ENCODE measurements at regions not wholly inside any gene's neighbourhood (a gene's known extent, or its start where the extent isn't known, plus 50 kb on each side); places are given as distances from the start of the nearest gene placed in this dataset.

GRCh38 chr6:1200081-1200408 lies 111.9 kb upstream of the FOXQ1 start:
- Histone ChIP-seq H3K9me3 (ENCODE audit: control insufficient read depth, low read length) (no peaks in the 10 kb centered on the region), H3K36me3 (ENCODE audit: control insufficient read depth in 1 of 2, insufficient read depth in 2 of 2, low read length in 1 of 2) (no peaks in the 10 kb centered on the region), H3K27ac (ENCODE audit: low read depth in 1 of 2, low read length in 2 of 2) (no peak overlapping the region), H3K4me1 (ENCODE audit: control insufficient read depth in 1 of 2, insufficient read depth in 2 of 2, low read length in 2 of 2) (no peaks in the 10 kb centered on the region), H3K27me3 (ENCODE audit: control insufficient read depth in 1 of 2, insufficient read depth in 2 of 2, low read length in 1 of 2) (no peaks in the 10 kb centered on the region), H3K4me3 (ENCODE audit: low read length in 2 of 2) (no peak overlapping the region)
- DNase-seq (no peak), ATAC-seq (ENCODE audit: low FRiP score) (no peak)
- 83 to 89% methylated on average over 2 of the region's 2 CpGs for WGBS, 2 donors
- intact Hi-C loops (cut with DNase I) = no loop called here

- no peak for ATAC-seq (ENCODE audit: low FRiP score)
- intact Hi-C loops (cut with DNase I) = no loop called here
- Histone ChIP-seq H3K36me3 (ENCODE audit: control insufficient read depth in 1 of 2, insufficient read depth in 2 of 2, low read length in 1 of 2) (no peaks in the 10 kb centered on the region), H3K27ac (ENCODE audit: low read depth in 1 of 2, low read length in 2 of 2) (no peak overlapping the region), H3K4me3 (ENCODE audit: low read length in 2 of 2) (no peak overlapping the region), H3K9me3 (ENCODE audit: control insufficient read depth, low read length) (peaks cover 2% of the 10 kb centered on the region), H3K4me1 (ENCODE audit: control insufficient read depth in 1 of 2, insufficient read depth in 2 of 2, low read length in 2 of 2) (no peaks in the 10 kb centered on the region), H3K27me3 (ENCODE audit: control insufficient read depth in 1 of 2, insufficient read depth in 2 of 2, low read length in 1 of 2) (no peaks in the 10 kb centered on the region)
- 71 to 77% methylated on average over 3 of the region's 3 CpGs for WGBS, 2 donors
- DNase-seq = no peak
These were observed 114.6 kb upstream of the FOXQ1 start for GRCh38 chr6:1197309-1197708.

- Histone ChIP-seq H3K27me3 (ENCODE audit: control insufficient read depth in 1 of 2, insufficient read depth in 2 of 2, low read length in 1 of 2) (no peaks in the 10 kb centered on the region), H3K36me3 (ENCODE audit: control insufficient read depth in 1 of 2, insufficient read depth in 2 of 2, low read length in 1 of 2) (no peaks in the 10 kb centered on the region), H3K9me3 (ENCODE audit: control insufficient read depth, low read length) (peaks cover 4% of the 10 kb centered on the region), H3K4me1 (ENCODE audit: control insufficient read depth in 1 of 2, insufficient read depth in 2 of 2, low read length in 2 of 2) (no peaks in the 10 kb centered on the region), H3K4me3 (ENCODE audit: low read length in 2 of 2) (no peak overlapping the region), H3K27ac (ENCODE audit: low read depth in 1 of 2, low read length in 2 of 2) (no peak overlapping the region)
- intact Hi-C loops (cut with DNase I) = no loop called here
- DNase-seq (no peak), ATAC-seq (ENCODE audit: low FRiP score) (no peak)
- 88 to 91% methylated on average over 11 of the region's 11 CpGs for WGBS, 2 donors
These were observed 120.7 kb upstream of the FOXQ1 start for GRCh38 chr6:1191141-1191630.

- H3K9me3 ChIP-seq (ENCODE audit: control insufficient read depth, low read length) = peaks cover 4% of the 10 kb centered on the region
- no peak overlapping the region for H3K27ac ChIP-seq (ENCODE audit: low read depth in 1 of 2, low read length in 2 of 2)
- ATAC-seq (ENCODE audit: low FRiP score) (no peak), DNase-seq (no peak)
- 6 to 14% methylated on average over 5 of the region's 5 CpGs for WGBS, 2 donors
- H3K36me3 ChIP-seq (ENCODE audit: control insufficient read depth in 1 of 2, insufficient read depth in 2 of 2, low read length in 1 of 2) = no peaks in the 10 kb centered on the region
- peaks cover 0 to 3% of the 10 kb centered on the region in 2 donors for H3K27me3 ChIP-seq (ENCODE audit: control insufficient read depth in 1 of 2, insufficient read depth in 2 of 2, low read length in 1 of 2)
- no peak overlapping the region for H3K4me3 ChIP-seq (ENCODE audit: low read length in 2 of 2)
- no peaks in the 10 kb centered on the region for H3K4me1 ChIP-seq (ENCODE audit: control insufficient read depth in 1 of 2, insufficient read depth in 2 of 2, low read length in 2 of 2)
- intact Hi-C loops (cut with DNase I) = no loop called here
These were observed 121.5 kb upstream of the FOXQ1 start for GRCh38 chr6:1190366-1190765.

- peaks cover 4% of the 10 kb centered on the region for H3K9me3 ChIP-seq (ENCODE audit: control insufficient read depth, low read length)
- H3K27ac ChIP-seq (ENCODE audit: low read depth in 1 of 2, low read length in 2 of 2) = no peak overlapping the region
- DNase-seq (no peak), ATAC-seq (ENCODE audit: low FRiP score) (no peak)
- H3K4me3 ChIP-seq (ENCODE audit: low read length in 2 of 2) = no peak overlapping the region
- peaks cover 0 to 3% of the 10 kb centered on the region in 2 donors for H3K27me3 ChIP-seq (ENCODE audit: control insufficient read depth in 1 of 2, insufficient read depth in 2 of 2, low read length in 1 of 2)
- H3K4me1 ChIP-seq (ENCODE audit: control insufficient read depth in 1 of 2, insufficient read depth in 2 of 2, low read length in 2 of 2) = no peaks in the 10 kb centered on the region
- H3K36me3 ChIP-seq (ENCODE audit: control insufficient read depth in 1 of 2, insufficient read depth in 2 of 2, low read length in 1 of 2) = no peaks in the 10 kb centered on the region
- 84 to 85% methylated on average over 3 of the region's 3 CpGs for WGBS, 2 donors
- intact Hi-C loops (cut with DNase I) = no loop called here
These were observed 123.7 kb upstream of the FOXQ1 start for GRCh38 chr6:1188199-1188598.

GRCh38 chr6:1187293-1188131 lies 124.4 kb upstream of the FOXQ1 start:
- H3K27me3 ChIP-seq (ENCODE audit: control insufficient read depth in 1 of 2, insufficient read depth in 2 of 2, low read length in 1 of 2) = peaks cover 0 to 3% of the 10 kb centered on the region in 2 donors
- ATAC-seq (ENCODE audit: low FRiP score) = no peak
- no peak for DNase-seq
- intact Hi-C loops (cut with DNase I) = no loop called here
- H3K27ac ChIP-seq (ENCODE audit: low read depth in 1 of 2, low read length in 2 of 2) = no peak overlapping the region
- H3K36me3 ChIP-seq (ENCODE audit: control insufficient read depth in 1 of 2, insufficient read depth in 2 of 2, low read length in 1 of 2) = no peaks in the 10 kb centered on the region
- no peak overlapping the region for H3K4me3 ChIP-seq (ENCODE audit: low read length in 2 of 2)
- 68 to 83% methylated on average over 7 of the region's 7 CpGs for WGBS, 2 donors
- peaks cover 2% of the 10 kb centered on the region for H3K9me3 ChIP-seq (ENCODE audit: control insufficient read depth, low read length)
- no peaks in the 10 kb centered on the region for H3K4me1 ChIP-seq (ENCODE audit: control insufficient read depth in 1 of 2, insufficient read depth in 2 of 2, low read length in 2 of 2)

- no peak overlapping the region for H3K27ac ChIP-seq (ENCODE audit: low read depth in 1 of 2, low read length in 2 of 2)
- WGBS, 2 donors = 81 to 84% methylated on average over 4 of the region's 4 CpGs
- H3K9me3 ChIP-seq (ENCODE audit: control insufficient read depth, low read length) = no peaks in the 10 kb centered on the region
- intact Hi-C loops (cut with DNase I) = no loop called here
- ATAC-seq (ENCODE audit: low FRiP score) (no peak), DNase-seq (no peak)
- no peaks in the 10 kb centered on the region for H3K36me3 ChIP-seq (ENCODE audit: control insufficient read depth in 1 of 2, insufficient read depth in 2 of 2, low read length in 1 of 2)
- H3K27me3 ChIP-seq (ENCODE audit: control insufficient read depth in 1 of 2, insufficient read depth in 2 of 2, low read length in 1 of 2) = peaks cover 0 to 3% of the 10 kb centered on the region in 2 donors
- H3K4me3 ChIP-seq (ENCODE audit: low read length in 2 of 2) = no peak overlapping the region
- no peaks in the 10 kb centered on the region for H3K4me1 ChIP-seq (ENCODE audit: control insufficient read depth in 1 of 2, insufficient read depth in 2 of 2, low read length in 2 of 2)
These were observed 127.6 kb upstream of the FOXQ1 start for GRCh38 chr6:1184318-1184717.

GRCh38 chr6:1182722-1183521 lies 129.0 kb upstream of the FOXQ1 start:
- intact Hi-C loops (cut with DNase I) = no loop called here
- DNase-seq = no peak
- 81 to 86% methylated on average over 13 of the region's 13 CpGs for WGBS, 2 donors

More at GRCh38 chr6:1182722-1183521, 129.0 kb upstream of the FOXQ1 start:
- H3K9me3 ChIP-seq (ENCODE audit: control insufficient read depth, low read length) = no peaks in the 10 kb centered on the region
- no peak overlapping the region for H3K27ac ChIP-seq (ENCODE audit: low read depth in 1 of 2, low read length in 2 of 2)
- H3K4me1 ChIP-seq (ENCODE audit: control insufficient read depth in 1 of 2, insufficient read depth in 2 of 2, low read length in 2 of 2) = no peaks in the 10 kb centered on the region
- ATAC-seq (ENCODE audit: low FRiP score) = no peak
- peaks cover 0 to 3% of the 10 kb centered on the region in 2 donors for H3K27me3 ChIP-seq (ENCODE audit: control insufficient read depth in 1 of 2, insufficient read depth in 2 of 2, low read length in 1 of 2)
- no peaks in the 10 kb centered on the region for H3K36me3 ChIP-seq (ENCODE audit: control insufficient read depth in 1 of 2, insufficient read depth in 2 of 2, low read length in 1 of 2)
- H3K4me3 ChIP-seq (ENCODE audit: low read length in 2 of 2) = no peak overlapping the region

All from aorta (tissue), 5 donors.